ENCODE measurements at regions not wholly inside any gene's neighbourhood (a gene's known extent, or its start where the extent isn't known, plus 50 kb on each side); places are given as distances from the start of the nearest gene placed in this dataset.

GRCh38 chr13:48162217-48162616 lies 67.3 kb upstream of the MED4 start:
- DNase-seq, result no peak
- no peak for TF ChIP-seq CTCF (IDR thresholded peaks at IDR 0.05; ENCODE audit: unreplicated experiment)
- peaks cover 50% of the 10 kb centered on the region for H3K4me1 Mint-ChIP-seq (ENCODE audit: low read depth, unreplicated experiment)
- BruUV-seq (replicated peaks), result no TSS peak
- H3K4me3 Mint-ChIP-seq (ENCODE audit: low read depth, unreplicated experiment), result no peak overlapping the region
- H3K27ac Mint-ChIP-seq (ENCODE audit: unreplicated experiment), result peak overlapping the region; percentile 27
- H3K27me3 Mint-ChIP-seq (ENCODE audit: unreplicated experiment), result no peaks in the 10 kb centered on the region
- intact Hi-C loops (cut with micrococcal nuclease; ENCODE audit: unreplicated experiment), result no loop called here
- CTCF ChIA-PET, result interaction anchor here (1.0 kb wide), 1 partner anchor 23 kb away, joined by 3 read pairs; no protein-coding TSS in a partner anchor
- H3K9me3 Mint-ChIP-seq (ENCODE audit: low read depth, unreplicated experiment), result no peaks in the 10 kb centered on the region
- H3K36me3 Mint-ChIP-seq (ENCODE audit: insufficient read depth, unreplicated experiment), result peaks cover 13% of the 10 kb centered on the region

DNA sequence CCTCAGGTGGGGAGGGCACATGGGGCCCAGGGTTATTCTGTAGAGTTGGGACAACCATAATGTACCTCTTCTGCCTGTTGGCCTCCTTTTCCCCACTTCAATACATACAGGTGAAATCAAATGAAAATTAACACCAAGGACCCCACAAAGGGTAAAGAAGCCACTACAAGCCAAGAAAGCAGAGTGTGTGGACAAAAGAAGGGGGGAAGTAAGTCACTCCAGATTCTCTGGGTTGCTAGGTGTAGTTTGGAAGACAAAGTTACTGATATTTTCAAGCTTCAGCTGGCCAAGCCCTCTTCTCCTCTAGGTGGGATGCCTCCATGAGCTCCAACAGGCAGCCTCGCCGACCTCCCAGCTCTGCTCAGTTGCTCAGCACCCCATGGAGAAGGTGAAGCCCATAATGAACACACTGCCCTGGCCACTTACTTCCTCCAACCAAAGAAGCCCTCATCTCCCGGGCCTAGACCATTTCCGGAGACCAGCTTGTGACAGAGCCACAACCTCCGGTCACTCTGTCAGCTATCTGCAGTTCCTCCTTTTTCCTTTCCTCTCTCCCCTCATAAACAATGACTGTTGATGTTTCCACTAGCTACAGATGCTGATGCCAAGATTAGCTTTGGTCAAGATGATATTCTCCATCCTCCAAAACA lies 66.8 kb upstream of the MED4 start:
- Mint-ChIP-seq H3K4me1 (ENCODE audit: low read depth, unreplicated experiment) (peaks cover 50% of the 10 kb centered on the region), H3K9me3 (ENCODE audit: low read depth, unreplicated experiment) (no peaks in the 10 kb centered on the region), H3K27ac (ENCODE audit: unreplicated experiment) (peak overlapping the region; percentile 80), H3K4me3 (ENCODE audit: low read depth, unreplicated experiment) (no peak overlapping the region), H3K36me3 (ENCODE audit: insufficient read depth, unreplicated experiment) (peaks cover 13% of the 10 kb centered on the region), H3K27me3 (ENCODE audit: unreplicated experiment) (no peaks in the 10 kb centered on the region)
- no peak for DNase-seq
- BruUV-seq (replicated peaks), result no TSS peak
- intact Hi-C loops (cut with micrococcal nuclease; ENCODE audit: unreplicated experiment), result no loop called here
- TF ChIP-seq CTCF (IDR thresholded peaks at IDR 0.05; ENCODE audit: unreplicated experiment), result no peak
- CTCF ChIA-PET, result interaction anchor here (0.6 to 1.0 kb wide), 2 partner anchors 23 to 1077 kb away, joined by 3 read pairs; no protein-coding TSS in a partner anchor

DNA sequence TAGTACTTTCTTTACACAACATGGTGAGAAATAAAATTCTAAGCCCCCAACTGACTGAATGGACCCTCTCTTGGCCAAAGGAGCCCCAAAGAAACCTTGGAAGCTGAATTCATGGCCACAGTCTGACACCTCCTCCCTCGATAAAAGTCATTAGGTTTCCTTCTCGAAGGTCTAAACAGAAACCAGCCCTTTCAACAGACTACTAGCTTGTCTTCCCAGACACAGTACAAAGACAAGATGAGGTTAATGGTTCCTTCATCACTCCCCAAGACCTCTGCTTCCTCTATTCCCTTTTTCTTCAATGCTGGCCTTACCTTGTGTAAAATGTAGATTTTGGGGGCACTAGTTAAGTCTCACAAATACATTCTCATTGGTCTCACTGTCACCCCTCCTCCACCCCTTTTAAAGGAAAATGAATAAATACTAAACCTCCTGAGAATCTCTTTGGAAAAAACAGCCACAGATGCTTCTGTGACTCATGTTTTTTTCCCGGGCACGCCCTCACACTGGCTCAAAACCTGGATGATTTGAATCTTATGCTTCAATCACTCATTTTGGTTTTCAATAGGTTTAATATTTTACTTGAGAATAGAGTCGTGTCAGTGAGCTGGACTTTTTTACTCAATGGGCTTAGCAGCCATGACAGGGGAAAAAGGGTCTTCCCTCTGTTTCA lies 65.8 kb upstream of the MED4 start:
- no TSS peak for BruUV-seq (replicated peaks)
- Mint-ChIP-seq H3K36me3 (ENCODE audit: insufficient read depth, unreplicated experiment) (peaks cover 17% of the 10 kb centered on the region), H3K27ac (ENCODE audit: unreplicated experiment) (peak overlapping the region; percentile 80), H3K27me3 (ENCODE audit: unreplicated experiment) (no peaks in the 10 kb centered on the region), H3K4me3 (ENCODE audit: low read depth, unreplicated experiment) (no peak overlapping the region), H3K4me1 (ENCODE audit: low read depth, unreplicated experiment) (peaks cover 50% of the 10 kb centered on the region), H3K9me3 (ENCODE audit: low read depth, unreplicated experiment) (no peaks in the 10 kb centered on the region)
- TF ChIP-seq CTCF (IDR thresholded peaks at IDR 0.05; ENCODE audit: unreplicated experiment), result no peak
- CTCF ChIA-PET, result interaction anchor here (0.6 kb wide), 1 partner anchor 1078 kb away, joined by 3 read pairs; no protein-coding TSS in a partner anchor
- intact Hi-C loops (cut with micrococcal nuclease; ENCODE audit: unreplicated experiment), result no loop called here
- DNase-seq, result no peak

GRCh38 chr13:48159826-48160225 lies 64.9 kb upstream of the MED4 start:
- Mint-ChIP-seq H3K27ac (ENCODE audit: unreplicated experiment) (no peak overlapping the region), H3K27me3 (ENCODE audit: unreplicated experiment) (no peaks in the 10 kb centered on the region), H3K4me1 (ENCODE audit: low read depth, unreplicated experiment) (peaks cover 53% of the 10 kb centered on the region), H3K9me3 (ENCODE audit: low read depth, unreplicated experiment) (no peaks in the 10 kb centered on the region), H3K36me3 (ENCODE audit: insufficient read depth, unreplicated experiment) (peaks cover 19% of the 10 kb centered on the region), H3K4me3 (ENCODE audit: low read depth, unreplicated experiment) (no peak overlapping the region)
- no TSS peak for BruUV-seq (replicated peaks)
- intact Hi-C loops (cut with micrococcal nuclease; ENCODE audit: unreplicated experiment), result loop anchor here (10.0 kb wide), 1 partner anchor 75 kb away; the partner anchor contains the start of gene ITM2B
- CTCF ChIA-PET, result no interaction called here
- DNase-seq, result no peak
- TF ChIP-seq CTCF (IDR thresholded peaks at IDR 0.05; ENCODE audit: unreplicated experiment), result no peak

All from Calu3 (cell line).